Heart left ventricle (tissue), 13 donors: ENCODE measurements at regions not wholly inside any gene's neighbourhood (a gene's known extent, or its start where the extent isn't known, plus 50 kb on each side); places are given as distances from the start of the nearest gene placed in this dataset.

ENCODE experiments used
- POLR2A ChIP-seq, 2 donors: fragments of 450-650 bp; IDR thresholded peaks; one replicate each; pipeline ENCODE4 v1.6.1; 2017; ENCODE audit warnings: antibody characterized with exemption in 2 of 2, mild to moderate bottlenecking in 2 of 2, moderate library complexity in 2 of 2
- TF ChIP-seq, protein P1 (sequence below), 12 donors: fragments of 200-600 bp; sonication (generic) in 4 of 12; IDR thresholded peaks; one replicate each; pipeline versions ENCODE4 v1.5.0 to v1.8.0; 2018 to 2022; ENCODE audit warnings: antibody characterized with exemption in 12 of 12, mild to moderate bottlenecking in 5 of 12
- donor health status: ischemic (EF 13 %, LVEDD 7.1; RV severe dilation, severe dysfunction).
- donor health status: DM: no; HTN: yes; CAD: no.
- donor health status: DM: no; HTN: no; CAD: no.
- donor health status: ischemic (EF 25% LVEDD 6.9; RV normal size, moderate dysfunction).
- donor health status: ischemic (EF 25% LVEDD 5.7; RV mildly dilated, moderate dysfunction).
- donor health status: ischemic (EF 35%, LVEDD 5.7; RV mildly dilated, moderate dysfunction).
- donor health status: nonischemic (EF 11% LVEDD 7.7; RV severe dilation, severe dysfunction).
- donor health status: DM: yes; HTN: yes; CAD: no.
- donor health status: PGD.
- donor health status: ischemic (EF 29% LVEDD 5.4; RV normal size, mild dysfunction).
- donor health status: nonischemic (EF 23%, LVEDD 6.1; RV moderate dilation, normal function).

- TF ChIP-seq, protein P1, sequence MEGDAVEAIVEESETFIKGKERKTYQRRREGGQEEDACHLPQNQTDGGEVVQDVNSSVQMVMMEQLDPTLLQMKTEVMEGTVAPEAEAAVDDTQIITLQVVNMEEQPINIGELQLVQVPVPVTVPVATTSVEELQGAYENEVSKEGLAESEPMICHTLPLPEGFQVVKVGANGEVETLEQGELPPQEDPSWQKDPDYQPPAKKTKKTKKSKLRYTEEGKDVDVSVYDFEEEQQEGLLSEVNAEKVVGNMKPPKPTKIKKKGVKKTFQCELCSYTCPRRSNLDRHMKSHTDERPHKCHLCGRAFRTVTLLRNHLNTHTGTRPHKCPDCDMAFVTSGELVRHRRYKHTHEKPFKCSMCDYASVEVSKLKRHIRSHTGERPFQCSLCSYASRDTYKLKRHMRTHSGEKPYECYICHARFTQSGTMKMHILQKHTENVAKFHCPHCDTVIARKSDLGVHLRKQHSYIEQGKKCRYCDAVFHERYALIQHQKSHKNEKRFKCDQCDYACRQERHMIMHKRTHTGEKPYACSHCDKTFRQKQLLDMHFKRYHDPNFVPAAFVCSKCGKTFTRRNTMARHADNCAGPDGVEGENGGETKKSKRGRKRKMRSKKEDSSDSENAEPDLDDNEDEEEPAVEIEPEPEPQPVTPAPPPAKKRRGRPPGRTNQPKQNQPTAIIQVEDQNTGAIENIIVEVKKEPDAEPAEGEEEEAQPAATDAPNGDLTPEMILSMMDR (IDR thresholded peaks at IDR 0.05), result no peak
- no peak for TF ChIP-seq POLR2A (IDR thresholded peaks at IDR 0.05)
These were observed 596.5 kb upstream of the INTU start for GRCh38 chr4:127036296-127036695.
